ENCODE measurements at regions not wholly inside any gene's neighbourhood (a gene's known extent, or its start where the extent isn't known, plus 50 kb on each side); places are given as distances from the start of the nearest gene placed in this dataset.

GRCh38 chr21:35923971-35924370 lies 136.4 kb downstream of the SETD4 start:
- H3K9me3 ChIP-seq = no peaks in the 10 kb centered on the region
- FAIRE-seq = no peak
- no peak for DNase-seq (ENCODE audit: low read depth in 1 of 2, low spot score in 1 of 2)
- CTCF ChIA-PET = no interaction called here
- no peaks in the 10 kb centered on the region for H3K4me1 ChIP-seq
- H3K4me3 ChIP-seq = no peak overlapping the region
- no peak overlapping the region for H3K4me2 ChIP-seq
- no peak overlapping the region for H3K27ac ChIP-seq
- POLR2A ChIA-PET = no interaction called here
- TF ChIP-seq ZC3H11A (IDR thresholded peaks at IDR 0.05) (no peak), MAX (IDR thresholded peaks at IDR 0.05) (no peak), NFE2L2 (conservative IDR thresholded peaks at IDR 0.05; ENCODE audit: low read length) (no peak), MAFK (IDR thresholded peaks at IDR 0.05; ENCODE audit: partially characterized antibody) (no peak), PHF8 (IDR thresholded peaks at IDR 0.05; ENCODE audit: borderline replicate concordance, low read depth) (no peak), ESRRA (IDR thresholded peaks at IDR 0.05; ENCODE audit: borderline replicate concordance, low read length) (no peak), RNF2 (IDR thresholded peaks at IDR 0.05; ENCODE audit: borderline replicate concordance, low read depth) (no peak), KDM1A (IDR thresholded peaks at IDR 0.05; ENCODE audit: low read depth) (no peak), EHMT2 (IDR thresholded peaks at IDR 0.05; ENCODE audit: low read depth) (no peak), TP53 (CRISPR knock-in tag; IDR thresholded peaks at IDR 0.05) (no peak), FOSL2 (IDR thresholded peaks at IDR 0.05) (no peak), FOSL2 (CRISPR knock-in tag; IDR thresholded peaks at IDR 0.05) (no peak), JUNB (IDR thresholded peaks at IDR 0.05) (no peak), SMC3 (IDR thresholded peaks at IDR 0.05) (no peak), RFX5 (IDR thresholded peaks at IDR 0.05) (no peak)
- no peak for ATAC-seq
- WGBS (ENCODE audit: missing lambda C conversion rate) = 26% methylated on average over 3 of the region's 5 CpGs

DNA sequence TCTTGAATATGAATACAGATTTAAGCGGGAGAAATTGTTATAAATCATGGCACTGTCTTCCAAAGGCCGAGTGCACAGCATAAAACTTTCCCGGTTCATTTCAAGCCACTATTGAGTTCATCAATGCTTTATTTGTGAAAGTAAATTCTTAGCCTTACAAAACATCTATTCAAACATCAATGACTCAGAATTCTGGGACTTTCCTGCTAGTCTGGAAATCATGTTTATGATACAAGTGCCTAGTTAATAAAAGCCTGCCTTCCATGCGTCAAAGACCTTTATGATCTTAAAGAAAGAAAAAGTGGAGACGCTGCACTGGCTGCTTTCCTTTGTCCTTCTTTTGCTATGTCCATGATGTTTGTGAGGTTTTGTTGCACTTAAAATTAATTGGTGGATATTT lies 137.7 kb downstream of the SETD4 start:
- no peak for DNase-seq (ENCODE audit: low read depth in 1 of 2, low spot score in 1 of 2)
- no peak for ATAC-seq
- ChIA-PET CTCF (no interaction called here), POLR2A (no interaction called here)
- H3K4me1 ChIP-seq = no peaks in the 10 kb centered on the region
- H3K4me2 ChIP-seq = no peak overlapping the region
- 13% methylated on average over 5 of the region's 5 CpGs for WGBS (ENCODE audit: missing lambda C conversion rate)
- TF ChIP-seq RFX5 (IDR thresholded peaks at IDR 0.05) (no peak), POLR2AphosphoS2 (conservative IDR thresholded peaks at IDR 0.05; ENCODE audit: low read length) (no peak), NFE2L2 (conservative IDR thresholded peaks at IDR 0.05; ENCODE audit: low read length) (no peak), POLR2A (IDR thresholded peaks at IDR 0.05; ENCODE audit: low read length) (no peak)
- TF ChIP-seq, protein P1, sequence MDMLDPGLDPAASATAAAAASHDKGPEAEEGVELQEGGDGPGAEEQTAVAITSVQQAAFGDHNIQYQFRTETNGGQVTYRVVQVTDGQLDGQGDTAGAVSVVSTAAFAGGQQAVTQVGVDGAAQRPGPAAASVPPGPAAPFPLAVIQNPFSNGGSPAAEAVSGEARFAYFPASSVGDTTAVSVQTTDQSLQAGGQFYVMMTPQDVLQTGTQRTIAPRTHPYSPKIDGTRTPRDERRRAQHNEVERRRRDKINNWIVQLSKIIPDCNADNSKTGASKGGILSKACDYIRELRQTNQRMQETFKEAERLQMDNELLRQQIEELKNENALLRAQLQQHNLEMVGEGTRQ (IDR thresholded peaks at IDR 0.05) = no peak
- TF ChIP-seq, protein P2, sequence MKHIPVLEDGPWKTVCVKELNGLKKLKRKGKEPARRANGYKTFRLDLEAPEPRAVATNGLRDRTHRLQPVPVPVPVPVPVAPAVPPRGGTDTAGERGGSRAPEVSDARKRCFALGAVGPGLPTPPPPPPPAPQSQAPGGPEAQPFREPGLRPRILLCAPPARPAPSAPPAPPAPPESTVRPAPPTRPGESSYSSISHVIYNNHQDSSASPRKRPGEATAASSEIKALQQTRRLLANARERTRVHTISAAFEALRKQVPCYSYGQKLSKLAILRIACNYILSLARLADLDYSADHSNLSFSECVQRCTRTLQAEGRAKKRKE (CRISPR knock-in tag; IDR thresholded peaks at IDR 0.05; ENCODE audit: low read depth) = no peak
- H3K9me3 ChIP-seq = no peaks in the 10 kb centered on the region
- no peak overlapping the region for H3K27ac ChIP-seq
- FAIRE-seq = no peak
- H3K4me3 ChIP-seq = no peak overlapping the region

- Histone ChIP-seq H3K4me3 (no peak overlapping the region), H3K4me1 (no peaks in the 10 kb centered on the region), H3K9me3 (no peaks in the 10 kb centered on the region), H3K27ac (no peak overlapping the region), H3K4me2 (no peak overlapping the region)
- ChIA-PET POLR2A (no interaction called here), CTCF (no interaction called here)
- TF ChIP-seq EHF (CRISPR knock-in tag; IDR thresholded peaks at IDR 0.05) (no peak), MYC (IDR thresholded peaks at IDR 0.05; ENCODE audit: borderline replicate concordance, low read length) (no peak), TP53 (CRISPR knock-in tag; IDR thresholded peaks at IDR 0.05) (no peak), ZSCAN20 (CRISPR knock-in tag; IDR thresholded peaks at IDR 0.05) (no peak), RAD21 (conservative IDR thresholded peaks at IDR 0.05 in 1 of 2, IDR thresholded peaks at IDR 0.05 in 1 of 2) (no peak), HMGXB4 (CRISPR knock-in tag; IDR thresholded peaks at IDR 0.05; ENCODE audit: borderline replicate concordance) (no peak), CBX2 (IDR thresholded peaks at IDR 0.05; ENCODE audit: borderline replicate concordance, low read depth) (no peak), JUN (IDR thresholded peaks at IDR 0.05) (no peak), TFCP2L1 (CRISPR knock-in tag; IDR thresholded peaks at IDR 0.05) (no peak), KDM1A (IDR thresholded peaks at IDR 0.05; ENCODE audit: low read depth) (no peak), KDM5A (IDR thresholded peaks at IDR 0.05) (no peak), HOXB13 (CRISPR knock-in tag; IDR thresholded peaks at IDR 0.05; ENCODE audit: low read depth) (no peak), CBX8 (IDR thresholded peaks at IDR 0.05) (no peak), BCL3 (IDR thresholded peaks at IDR 0.05) (no peak)
- no peak for FAIRE-seq
- 11% methylated on average over 2 of the region's 2 CpGs for WGBS (ENCODE audit: missing lambda C conversion rate)
- no peak for ATAC-seq
- DNase-seq (ENCODE audit: low read depth in 1 of 2, low spot score in 1 of 2) = no peak
Observed at GRCh38 chr21:35921471-35921870, 138.9 kb downstream of the SETD4 start.

Data from A549 (cell line).